PC-3 (cell line): ENCODE measurements at regions not wholly inside any gene's neighbourhood (a gene's known extent, or its start where the extent isn't known, plus 50 kb on each side); places are given as distances from the start of the nearest gene placed in this dataset.

Source experiments
- ATAC-seq: fragments of 200-7000 bp; cut with Tn5 transposase; 2 replicates; pipeline ENCODE4 v1.9.1; 2020; ENCODE audit warnings: mild to moderate bottlenecking, moderate library complexity
- BruUV-seq: library from RNA; stranded (reverse); fragments of 400-500 nt; replicated peaks from 2 replicates; lab custom pipeline; 2021; lab: Mats Ljungman, UMichigan
- CTCF ChIA-PET: fragments of 300-600 bp; sonication (Branson Sonifier 250); formaldehyde crosslinking; loops from one replicate; lab custom pipeline; 2022; ENCODE audit warnings: antibody characterized with exemption; lab: Charles Lee
- POLR2A ChIA-PET: fragments of 300-600 bp; sonication (Branson Sonifier 250); formaldehyde crosslinking; loops from one replicate; lab custom pipeline; 2022; ENCODE audit warnings: antibody characterized with exemption; ENCODE audit not compliant: unreplicated experiment; lab: Charles Lee
- DNase-seq: peaks from one replicate; pipeline ENCODE4 v3.0.0-alpha.2; 2015
- H2AFZ ChIP-seq: fragments of 300-600 bp; sonication (generic); 2 replicates; pipeline ENCODE4 v1.6.0; 2016; ENCODE audit warnings: antibody characterized with exemption, low read length
- H3F3A ChIP-seq: fragments of 300-600 bp; sonication (generic); one replicate; pipeline ENCODE4 v1.6.0; 2017; ENCODE audit warnings: antibody characterized with exemption, low read length, control low read depth, mild to moderate bottlenecking; ENCODE audit not compliant: unreplicated experiment
- H3K27ac ChIP-seq: fragments of 300-600 bp; sonication (generic); 2 replicates; pipeline ENCODE4 v1.5.1; 2016; ENCODE audit warnings: mild to moderate bottlenecking, low read length
- H3K27me3 ChIP-seq: fragments of 300-600 bp; sonication (generic); 2 replicates; pipeline ENCODE4 v1.6.1; 2016; ENCODE audit warnings: low read length, mixed read lengths
- H3K36me3 ChIP-seq: fragments of 300-600 bp; sonication (generic); 2 replicates; pipeline ENCODE4 v1.6.1; 2016; ENCODE audit warnings: low read depth, mixed run types, low read length, mixed read lengths
- H3K4me1 ChIP-seq: fragments of 300-600 bp; sonication (generic); 2 replicates; pipeline ENCODE4 v1.5.1; 2016; ENCODE audit warnings: low read length; ENCODE audit not compliant: insufficient read depth
- H3K4me2 ChIP-seq: fragments of 300-600 bp; sonication (generic); 2 replicates; pipeline ENCODE4 v1.6.0; 2016; ENCODE audit warnings: low read length
- H3K4me3 ChIP-seq: fragments of 300-600 bp; sonication (generic); 2 replicates; pipeline ENCODE4 v1.5.1; 2016; ENCODE audit warnings: mild to moderate bottlenecking, low read length, mixed read lengths
- H3K79me2 ChIP-seq: fragments of 300-600 bp; sonication (generic); 2 replicates; pipeline ENCODE4 v1.6.1; 2017; ENCODE audit warnings: low read length, mixed read lengths
- H3K9ac ChIP-seq: fragments of 300-600 bp; sonication (generic); 2 replicates; pipeline ENCODE4 v1.6.0; 2016; ENCODE audit warnings: mild to moderate bottlenecking, low read length
- H3K9me2 ChIP-seq: fragments of 300-600 bp; sonication (generic); replicated peaks from 2 replicates; pipeline ENCODE4 v1.6.1; 2016; ENCODE audit warnings: mixed run types, low read length, mixed read lengths
- H3K9me3 ChIP-seq: fragments of 300-600 bp; sonication (generic); 2 replicates; pipeline ENCODE4 v1.6.1; 2016; ENCODE audit warnings: low read length, mixed read lengths
- H4K20me1 ChIP-seq: fragments of 300-600 bp; sonication (generic); 2 replicates; pipeline ENCODE4 v1.6.1; 2016; ENCODE audit warnings: low read length, mixed read lengths
- CTCF ChIP-seq: fragments of 300-600 bp; sonication (generic); conservative IDR thresholded peaks from 2 replicates; pipeline ENCODE4 v1.5.1; 2017; ENCODE audit warnings: antibody characterized with exemption, low read depth, mild to moderate bottlenecking, low read length
- EZH2 ChIP-seq: fragments of 300-600 bp; sonication (generic); IDR thresholded peaks from one replicate; pipeline ENCODE4 v1.6.1; 2017; ENCODE audit warnings: antibody characterized with exemption, mild to moderate bottlenecking, low read length; ENCODE audit not compliant: unreplicated experiment
- EZH2phosphoT487 ChIP-seq: fragments of 300-600 bp; sonication (generic); IDR thresholded peaks from 2 replicates; pipeline ENCODE4 v1.6.1; 2018; ENCODE audit warnings: mild to moderate bottlenecking, antibody characterized with exemption, low read length, borderline replicate concordance
- intact Hi-C: fragments of 100-400 bp; cut with micrococcal nuclease; formaldehyde crosslinking; loops from 2 replicates; pipeline ENCODE4 v1.9.0; 2023

GRCh38 chr7:155244675-155245074 is 53.0 kb upstream of the INSIG1 start:
- ATAC-seq (no peak), DNase-seq (no peak)
- no peak for TF ChIP-seq EZH2phosphoT487
- TF ChIP-seq CTCF, result no peak
- no peak for TF ChIP-seq EZH2
- Histone ChIP-seq H3K27me3 (no peaks in the 10 kb centered on the region), H3K27ac (no peak overlapping the region), H4K20me1 (no peaks in the 10 kb centered on the region), H3K9ac (no peak overlapping the region), H3K79me2 (no peaks in the 10 kb centered on the region), H3K4me2 (no peak overlapping the region), H3K9me3 (no peaks in the 10 kb centered on the region), H3K36me3 (no peaks in the 10 kb centered on the region), H3F3A (no peaks in the 10 kb centered on the region), H2AFZ (no peak overlapping the region), H3K4me3 (no peak overlapping the region), H3K4me1 (peaks cover 8% of the 10 kb centered on the region), H3K9me2 (no peaks in the 10 kb centered on the region)
- POLR2A ChIA-PET, result no interaction called here
- CTCF ChIA-PET, result no interaction called here
- BruUV-seq, result no TSS peak
- intact Hi-C loops, result no loop called here

GRCh38 chr7:155247479-155248365 is 50.0 kb upstream of the INSIG1 start:
- no peaks in the 10 kb centered on the region for H4K20me1 ChIP-seq
- POLR2A ChIA-PET, result no interaction called here
- TF ChIP-seq EZH2, result no peak
- no peak for TF ChIP-seq EZH2phosphoT487
- no peak for TF ChIP-seq CTCF
- intact Hi-C loops, result no loop called here
- H3K9ac ChIP-seq, result no peak overlapping the region
- H2AFZ ChIP-seq, result no peak overlapping the region
- ATAC-seq (no peak), DNase-seq (no peak)
- H3K4me2 ChIP-seq, result no peak overlapping the region
- no peak overlapping the region for H3K4me3 ChIP-seq
- peaks cover 7% of the 10 kb centered on the region; the same call in 1 of the 2 replicates for H3K4me1 ChIP-seq
- H3K9me3 ChIP-seq, result no peaks in the 10 kb centered on the region
- H3K79me2 ChIP-seq, result no peaks in the 10 kb centered on the region
- H3F3A ChIP-seq, result no peaks in the 10 kb centered on the region
- H3K27me3 ChIP-seq, result no peaks in the 10 kb centered on the region
- CTCF ChIA-PET, result no interaction called here
- H3K27ac ChIP-seq, result no peak overlapping the region
- BruUV-seq, result no TSS peak
- no peaks in the 10 kb centered on the region for H3K9me2 ChIP-seq
- no peaks in the 10 kb centered on the region for H3K36me3 ChIP-seq
